EL (cell line): ENCODE measurements at regions not wholly inside any gene's neighbourhood (a gene's known extent, or its start where the extent isn't known, plus 50 kb on each side); places are given as distances from the start of the nearest gene placed in this dataset.

Experiments used
- DNase-seq: peaks from one replicate; pipeline ENCODE4 v3.0.0-alpha.2; 2016

DNA sequence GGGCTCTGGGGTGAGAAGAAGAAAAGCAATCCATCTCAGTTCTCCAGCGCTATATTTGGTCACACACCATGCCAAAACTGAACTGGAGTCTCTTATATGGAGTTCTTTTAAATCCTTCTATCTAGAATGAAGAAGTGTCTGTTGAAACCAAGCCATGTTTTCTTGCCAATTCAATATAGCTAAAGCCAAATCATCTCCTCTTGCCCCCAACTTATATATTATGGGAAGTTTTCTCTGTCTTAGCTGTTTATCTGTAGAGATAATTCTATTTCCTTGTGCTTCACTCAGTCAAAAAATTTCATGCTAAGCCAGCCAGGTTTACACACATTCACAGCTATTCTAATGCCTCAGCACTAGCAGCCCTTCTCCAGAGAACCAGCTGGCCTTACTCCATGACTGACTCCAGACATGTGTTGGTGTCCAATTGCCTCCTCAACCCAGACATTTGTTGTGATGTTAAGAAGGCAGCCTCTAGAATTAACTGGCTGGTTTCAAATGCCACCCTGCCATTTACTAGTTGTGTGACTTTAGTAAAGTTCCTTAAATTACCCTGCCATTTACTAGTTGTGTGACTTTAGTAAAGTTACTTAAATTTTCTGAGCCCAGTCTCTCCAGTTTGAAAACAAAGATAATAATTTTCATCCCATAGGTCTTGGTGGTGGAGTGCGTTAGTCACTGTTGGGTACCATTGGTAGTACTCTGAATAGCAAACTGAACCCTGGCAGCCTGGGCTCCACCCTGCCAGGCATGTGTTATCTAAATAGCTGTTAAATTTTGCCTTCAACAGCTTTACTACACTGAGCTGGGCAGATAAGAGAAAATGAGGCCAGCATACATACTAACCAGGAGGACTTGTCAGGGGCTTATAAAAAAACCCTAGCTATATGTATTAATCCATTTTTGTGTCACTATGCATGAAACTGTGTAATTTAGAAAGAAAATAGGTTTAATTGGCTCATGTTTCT is 525.1 kb downstream of the LMO7 start:
- no peak for DNase-seq

DNA sequence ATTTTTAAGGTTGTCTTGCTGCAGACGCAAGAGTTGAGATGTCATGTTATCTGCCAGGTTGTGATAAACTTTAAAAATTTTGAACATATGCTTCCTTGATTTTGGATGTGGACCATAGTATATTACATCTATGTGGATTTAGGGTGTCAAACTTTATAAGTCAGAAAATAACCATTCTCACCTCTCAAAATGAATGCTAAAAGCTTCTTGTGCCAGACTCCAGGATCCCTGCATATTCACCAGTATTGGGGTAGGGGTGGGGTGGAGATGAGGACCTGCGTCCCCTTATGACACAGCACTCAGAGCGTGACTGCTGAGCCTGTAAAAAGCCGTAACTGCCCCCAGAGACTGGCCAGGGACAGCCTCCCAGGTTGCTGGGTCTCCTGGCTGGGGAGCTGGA is 524.4 kb downstream of the LMO7 start:
- DNase-seq = no peak

DNA sequence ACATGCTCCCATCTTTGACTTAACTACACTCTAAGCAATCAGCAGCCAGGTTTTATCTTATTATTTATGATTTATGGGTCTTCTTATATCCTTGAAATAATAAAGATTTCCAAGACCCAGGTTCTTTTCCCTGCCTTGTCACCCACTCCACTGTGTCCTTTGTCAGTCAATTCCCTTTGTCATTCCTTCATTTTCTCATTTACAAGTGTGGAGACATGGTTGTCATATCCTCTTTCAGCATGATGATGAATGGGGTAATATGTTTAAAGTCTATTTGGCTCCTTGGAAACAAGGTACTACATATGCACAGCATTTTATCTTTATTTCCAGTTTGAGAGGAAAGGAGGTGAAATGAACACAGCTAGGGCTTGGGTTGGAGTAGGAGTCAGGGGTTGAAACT is 521.8 kb downstream of the LMO7 start:
- DNase-seq = no peak

DNA sequence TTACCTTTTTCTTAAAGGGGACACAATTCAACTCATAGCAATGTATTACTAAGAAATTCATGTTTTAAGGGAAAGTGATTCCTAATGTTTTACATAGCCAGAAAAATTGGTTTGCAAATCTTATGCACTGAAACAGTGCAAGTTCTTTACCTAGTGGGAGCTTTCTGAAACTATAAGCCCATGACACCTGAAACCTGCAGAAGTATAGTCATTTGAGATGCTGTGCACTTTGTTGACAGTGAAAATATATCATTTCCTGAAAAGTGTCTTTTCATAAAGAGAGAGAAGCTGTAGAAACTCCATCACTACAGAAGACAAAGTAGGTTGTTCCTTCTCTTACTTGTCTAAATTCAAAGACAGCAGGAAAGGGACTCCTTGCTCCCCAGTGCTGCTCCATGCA is 517.1 kb downstream of the LMO7 start:
- no peak for DNase-seq

DNA sequence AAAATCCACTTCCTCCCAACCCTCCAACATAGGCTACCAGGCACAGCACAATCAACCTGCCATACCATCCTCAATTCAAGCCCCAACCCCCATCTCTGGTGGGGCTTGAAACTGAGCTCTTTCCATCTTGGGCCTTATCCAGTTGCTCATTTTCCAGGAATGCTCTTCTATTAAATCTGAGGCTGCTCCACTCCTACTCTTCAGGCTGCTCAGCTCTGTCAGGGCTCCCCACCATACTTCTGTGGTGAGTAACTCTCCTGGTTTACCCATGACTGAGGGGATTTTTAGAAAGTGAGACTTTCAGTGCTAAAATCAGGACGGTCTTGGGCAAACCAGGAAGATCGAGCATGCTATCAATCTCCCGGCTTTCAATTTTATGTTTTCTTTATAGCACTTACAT is 512.8 kb downstream of the LMO7 start:
- peak; percentile 87 for DNase-seq

DNA sequence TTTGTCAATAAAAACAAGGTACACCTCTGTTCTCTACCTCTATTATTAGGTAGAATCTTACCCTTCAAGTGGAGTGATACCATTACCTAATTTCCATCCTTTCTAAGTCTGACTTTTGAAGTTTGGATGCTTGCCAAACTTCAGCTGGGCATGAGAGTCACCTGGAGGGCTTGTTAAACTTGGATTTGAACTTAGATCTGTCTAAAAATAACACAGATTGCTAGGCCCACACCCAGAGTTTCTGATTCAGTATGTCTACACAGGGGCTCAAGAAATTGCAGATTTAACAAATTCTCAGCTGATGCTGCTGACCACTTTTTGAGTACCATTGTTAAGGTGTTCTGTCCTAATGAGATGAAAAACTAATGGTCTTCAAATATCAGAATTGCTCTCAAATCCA is 512.2 kb downstream of the LMO7 start:
- no peak for DNase-seq

DNA sequence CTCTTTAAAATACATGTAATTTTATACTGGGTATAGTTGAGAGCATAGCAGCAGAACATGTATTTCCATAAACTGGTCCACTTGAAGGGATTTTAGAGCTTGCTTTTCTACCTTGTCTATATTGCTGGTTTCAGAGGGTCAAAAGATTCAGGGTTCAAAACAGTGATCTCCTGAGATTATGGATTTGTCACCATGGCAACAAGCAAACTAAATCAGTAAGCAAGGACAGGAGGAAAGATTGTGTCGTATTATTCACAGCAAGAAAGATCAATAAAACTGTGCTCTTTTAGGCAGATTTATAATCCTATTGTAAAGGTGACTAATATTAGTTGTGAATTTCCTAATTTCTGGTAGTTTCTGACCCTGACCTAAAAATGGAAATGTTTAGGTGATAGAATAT is 496.4 kb downstream of the LMO7 start:
- DNase-seq = no peak

DNA sequence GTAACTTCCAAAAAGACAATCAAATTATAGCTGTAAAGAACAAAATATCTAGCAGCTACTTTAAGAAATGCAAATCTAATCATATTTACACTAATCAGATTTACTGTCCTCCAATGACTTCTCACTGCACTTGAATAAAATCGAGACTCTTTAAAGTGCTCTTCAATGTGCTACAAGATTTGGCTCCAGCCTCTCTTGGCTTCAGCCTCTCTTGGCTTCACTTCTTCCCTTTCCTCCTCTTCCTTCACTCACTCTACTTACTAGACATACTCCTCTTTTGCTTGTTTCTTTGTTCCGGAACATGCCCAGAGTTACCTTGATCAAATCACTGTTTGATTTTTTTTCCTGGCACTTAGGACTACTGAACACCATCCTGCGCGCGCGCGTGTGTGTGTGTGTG is 495.4 kb downstream of the LMO7 start:
- no peak for DNase-seq

DNA sequence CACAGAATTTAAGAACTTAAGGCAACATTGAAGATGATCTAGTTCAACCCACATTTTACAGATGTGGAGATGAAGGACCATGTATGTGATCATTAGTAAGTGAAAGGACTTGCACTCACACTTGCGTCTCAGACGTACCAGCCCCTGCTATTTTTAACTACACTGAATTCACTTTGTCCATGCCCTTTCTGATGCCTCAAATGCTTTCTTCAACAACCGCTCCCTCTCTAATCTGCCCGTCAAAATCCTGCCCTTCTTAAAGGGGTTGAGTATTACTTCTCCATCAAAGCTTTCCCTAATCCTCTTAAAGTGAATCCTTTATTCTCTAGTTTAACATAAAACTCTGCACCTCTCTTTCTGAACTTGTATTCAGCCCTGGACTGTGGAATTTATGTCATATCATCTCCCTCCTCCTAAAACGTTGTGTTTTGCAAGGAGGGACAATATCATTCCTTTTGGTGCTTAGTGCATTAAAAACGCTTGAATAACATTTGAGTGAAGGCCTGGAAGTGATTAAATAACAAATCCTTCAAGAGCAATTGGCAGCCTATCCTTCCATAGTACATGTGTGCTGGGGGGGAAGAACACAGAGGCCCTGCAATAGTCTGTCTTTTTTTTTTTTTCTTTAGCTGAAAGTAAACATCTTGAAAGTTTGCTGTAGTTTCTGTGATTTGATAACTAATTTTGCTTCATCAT is 493.3 kb downstream of the LMO7 start:
- no peak for DNase-seq

DNA sequence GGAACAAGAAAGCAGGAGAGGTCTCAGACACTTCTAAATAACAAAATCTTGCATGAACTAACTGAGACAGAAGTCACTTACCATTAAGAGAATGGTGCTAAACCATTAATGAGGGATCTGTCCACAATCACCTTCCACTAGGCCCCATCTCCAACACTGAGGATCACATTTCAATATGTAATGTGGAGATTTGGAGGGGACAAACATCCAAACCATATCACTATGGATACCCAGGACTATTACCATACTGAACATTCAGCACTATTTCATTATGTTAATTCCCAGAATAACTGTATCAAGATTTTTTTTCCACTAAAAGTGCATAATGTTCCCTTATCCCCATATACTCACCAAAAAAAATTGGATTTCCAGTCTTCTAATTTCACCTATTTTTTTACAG is 491.8 kb downstream of the LMO7 start:
- no peak for DNase-seq

DNA sequence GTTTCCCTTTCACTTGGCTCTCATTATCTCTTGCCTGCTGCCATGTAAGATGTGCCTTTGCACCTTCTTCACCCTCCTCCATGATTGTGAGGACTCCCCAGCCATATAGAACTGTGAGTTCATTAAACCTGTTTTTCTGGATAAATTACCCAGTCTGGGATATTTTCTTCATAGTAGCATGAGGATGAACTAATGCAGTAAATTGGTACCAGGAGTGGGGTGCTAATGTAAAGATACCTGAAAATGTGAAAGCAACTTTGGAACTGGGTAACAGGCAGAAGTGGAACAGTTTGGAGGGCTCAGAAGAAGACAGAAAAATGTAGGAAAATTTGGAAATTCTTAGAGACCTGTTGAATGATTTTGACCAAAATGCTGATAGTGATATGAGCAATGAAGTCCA is 487.4 kb downstream of the LMO7 start:
- DNase-seq = no peak

DNA sequence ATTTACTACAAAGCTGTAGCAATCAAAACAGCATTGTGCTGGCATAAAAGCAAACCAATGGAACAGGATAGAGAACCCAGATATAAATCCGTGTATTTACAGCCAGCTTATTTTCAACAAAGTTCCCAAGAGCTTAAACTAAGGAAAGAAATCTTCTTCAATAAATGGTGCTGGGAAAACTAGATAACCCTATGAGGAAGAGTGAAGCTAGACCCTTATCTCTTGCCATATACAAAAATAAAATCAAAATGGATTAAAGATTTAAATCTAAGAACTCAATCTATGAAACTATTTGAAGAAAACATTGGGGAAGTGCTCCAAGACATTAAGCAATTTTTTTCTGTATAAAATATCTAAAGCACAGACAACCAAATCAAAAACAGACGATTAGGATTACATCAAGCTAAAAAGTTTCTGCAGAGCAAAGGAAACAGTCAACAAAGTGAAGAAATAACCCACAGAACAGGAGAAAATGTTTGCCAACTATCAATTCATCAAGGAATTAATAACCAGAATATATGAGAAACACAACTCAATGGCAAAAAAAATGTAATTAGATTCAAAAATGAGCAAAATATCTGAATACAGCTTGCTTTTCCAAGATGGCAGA is 480.7 kb downstream of the LMO7 start:
- no peak for DNase-seq

DNA sequence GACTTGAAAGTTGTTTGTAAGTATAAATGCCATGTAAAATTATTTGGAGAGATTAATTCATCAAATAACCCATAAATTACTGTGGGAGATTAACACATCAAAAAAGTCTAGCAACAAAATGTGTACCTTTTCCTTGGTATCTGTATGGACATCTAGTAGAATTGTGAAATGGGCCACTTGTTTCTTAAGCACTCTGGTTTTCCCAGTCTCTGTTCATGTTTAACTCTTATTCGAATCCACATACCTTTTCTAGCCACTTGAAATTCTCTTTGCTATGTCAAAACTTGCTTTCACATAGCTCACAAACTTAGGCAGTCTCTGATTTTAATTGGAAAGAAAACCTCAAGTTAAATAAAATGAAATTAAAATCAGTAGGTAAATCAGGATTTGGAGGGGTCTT is 470.6 kb downstream of the LMO7 start:
- no peak for DNase-seq

DNA sequence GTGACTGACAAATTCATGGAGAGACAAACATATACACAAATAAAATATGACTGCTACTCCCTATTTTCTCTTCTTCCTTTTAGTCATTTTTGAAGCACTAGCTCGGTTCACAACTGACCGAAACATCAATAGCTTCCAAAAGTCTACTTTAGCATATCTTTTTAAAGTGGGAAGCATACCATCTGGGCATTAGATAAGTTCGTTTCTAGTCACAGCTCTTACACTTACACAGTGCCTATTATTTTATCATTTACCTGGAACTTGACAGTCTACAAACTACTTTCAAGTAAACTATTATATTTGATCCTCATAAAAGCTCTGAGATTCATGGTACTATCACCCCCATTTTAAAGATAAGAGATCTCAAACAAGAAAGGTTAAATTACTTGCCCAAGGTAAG is 458.5 kb downstream of the LMO7 start:
- DNase-seq = no peak

DNA sequence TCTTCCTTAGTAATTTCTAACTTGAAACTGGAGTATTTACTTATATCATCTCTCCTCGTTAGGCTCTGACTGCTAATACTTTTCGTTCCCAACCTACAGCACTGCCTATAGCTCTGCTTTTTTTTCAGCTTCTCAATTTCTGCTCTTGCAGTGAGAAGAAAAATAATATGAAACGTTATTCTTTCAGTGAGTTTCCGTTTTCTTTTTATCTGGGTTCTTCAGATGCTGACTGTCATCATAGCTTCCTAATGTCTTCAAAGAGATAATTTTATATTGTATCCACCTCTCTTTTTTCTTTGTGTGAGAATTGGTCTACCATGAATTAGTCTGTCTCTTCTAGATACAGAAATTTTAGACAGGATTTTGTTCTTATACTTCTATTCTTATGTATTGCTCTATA is 454.9 kb downstream of the LMO7 start:
- DNase-seq = no peak

DNA sequence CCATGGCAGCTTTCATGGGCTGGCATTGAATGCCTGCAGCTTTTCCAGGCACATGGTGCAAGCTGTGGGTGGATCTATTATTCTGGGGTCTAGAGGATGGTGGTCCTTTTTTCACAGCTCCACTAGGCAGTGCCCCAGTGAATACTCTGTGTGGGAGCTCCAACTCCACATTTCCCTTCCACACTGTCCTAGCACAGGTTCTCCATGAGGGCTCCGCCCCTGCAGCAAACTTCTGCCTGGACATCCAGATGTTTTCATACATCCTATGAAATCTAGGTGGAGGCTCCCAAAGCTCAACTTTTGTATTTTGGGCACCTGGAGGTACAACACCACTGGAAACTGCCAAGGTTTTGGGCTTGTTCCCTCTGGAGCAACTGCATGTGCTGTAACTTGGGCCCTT is 450.6 kb downstream of the LMO7 start:
- DNase-seq = no peak

DNA sequence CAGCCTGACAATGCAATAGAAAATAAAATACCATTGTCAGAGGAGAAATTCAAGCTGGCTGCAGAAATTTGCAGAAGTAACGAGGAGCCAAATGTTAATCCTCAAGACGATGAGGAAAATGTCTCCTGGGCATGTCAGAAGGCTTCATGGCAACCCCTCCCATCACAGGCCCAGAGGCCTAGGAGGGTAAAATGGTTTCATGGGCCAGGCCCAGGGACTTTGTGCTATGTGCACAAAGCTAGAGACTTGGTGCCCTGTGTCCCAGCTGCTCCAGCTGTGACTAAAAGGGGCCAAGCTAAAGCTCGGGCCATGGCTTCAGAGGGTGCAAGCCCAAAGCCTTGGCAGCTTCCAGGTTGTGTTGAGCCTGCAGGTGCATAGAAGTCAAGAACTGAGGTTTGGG is 431.7 kb downstream of the LMO7 start:
- no peak for DNase-seq

DNA sequence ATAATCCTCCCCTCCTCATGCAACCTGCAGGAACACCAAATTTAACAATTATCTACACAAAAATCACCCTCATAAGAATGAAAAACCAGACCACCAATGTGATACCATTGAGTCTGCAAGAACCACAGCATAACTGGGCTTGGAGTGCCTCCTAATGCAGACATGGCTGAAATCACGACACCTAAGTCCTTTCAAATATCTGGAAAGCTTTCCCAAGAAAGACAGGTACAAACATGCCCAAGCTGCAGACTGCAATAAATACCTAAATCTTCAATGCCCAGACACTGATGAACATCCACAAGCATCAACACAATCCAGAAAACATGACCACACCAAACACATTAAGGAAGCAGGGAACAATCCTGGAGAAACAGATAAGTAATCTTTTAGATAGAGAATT is 417.1 kb downstream of the LMO7 start:
- no peak for DNase-seq

DNA sequence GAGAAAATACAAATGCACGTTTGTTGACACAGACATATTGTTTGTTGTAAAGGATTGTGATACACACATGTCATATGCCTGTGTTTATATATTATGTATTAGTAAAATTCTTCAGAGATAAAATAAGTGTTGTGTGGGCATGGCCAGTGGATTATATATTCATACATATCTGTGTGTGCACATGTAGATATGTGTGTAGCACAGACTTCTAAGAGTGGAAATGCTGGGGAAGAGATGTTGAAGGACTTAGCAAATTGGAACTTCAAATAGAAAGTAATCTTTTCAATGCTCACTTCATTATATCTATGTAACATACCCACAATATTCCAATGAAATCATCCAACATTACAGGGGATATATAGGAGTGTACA is 413.2 kb downstream of the LMO7 start:
- DNase-seq = no peak

DNA sequence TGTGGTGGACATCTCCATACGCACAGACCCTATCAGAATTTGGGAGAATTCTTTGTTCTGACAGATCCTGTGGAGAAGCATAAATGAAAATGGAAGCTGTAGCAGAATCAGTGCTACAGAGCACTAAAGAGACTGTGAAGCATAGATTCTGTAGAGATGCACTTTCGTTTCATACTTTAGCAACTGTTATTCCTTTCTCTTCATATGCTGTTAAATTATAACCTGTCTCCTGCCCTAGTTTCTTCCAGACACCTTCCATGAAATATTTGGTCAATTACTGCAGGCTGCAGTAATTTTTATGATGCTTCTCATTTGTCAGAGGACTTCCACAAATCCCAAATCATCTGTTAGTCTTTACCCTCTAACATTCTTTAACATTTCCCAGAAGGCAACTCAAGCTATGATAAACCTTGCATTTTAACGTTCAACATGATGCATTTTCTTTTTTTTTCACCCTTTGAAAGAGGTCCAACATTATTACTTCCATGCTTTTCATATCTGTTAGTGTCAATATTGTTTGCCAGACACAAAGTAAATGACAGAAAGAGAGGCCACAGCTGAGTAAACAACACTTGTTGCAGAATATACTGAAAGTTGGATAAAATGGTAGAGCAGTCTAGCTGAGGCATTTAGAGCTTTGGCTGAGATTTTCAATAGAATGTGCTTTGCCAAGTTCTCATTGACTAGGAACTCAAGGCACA is 412.7 kb downstream of the LMO7 start:
- no peak for DNase-seq

DNA sequence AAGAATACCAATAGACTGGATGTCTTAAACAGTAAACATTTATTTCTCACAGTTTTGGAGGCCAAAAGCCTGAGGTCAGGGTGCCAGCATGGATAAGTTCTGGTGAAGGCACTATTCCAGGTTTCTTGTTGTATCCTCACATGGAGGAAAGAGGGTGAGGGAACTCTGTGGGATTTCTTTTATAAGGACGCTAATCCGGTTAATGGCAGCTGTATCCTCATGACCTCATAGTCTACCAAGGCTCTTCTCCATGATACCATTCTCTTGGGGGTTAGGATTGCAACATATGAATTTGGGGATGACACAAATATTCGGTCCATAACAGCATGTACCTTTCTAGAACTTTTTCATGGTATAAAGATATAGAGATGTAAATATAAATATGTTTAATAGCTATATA is 412.0 kb downstream of the LMO7 start:
- no peak for DNase-seq

DNA sequence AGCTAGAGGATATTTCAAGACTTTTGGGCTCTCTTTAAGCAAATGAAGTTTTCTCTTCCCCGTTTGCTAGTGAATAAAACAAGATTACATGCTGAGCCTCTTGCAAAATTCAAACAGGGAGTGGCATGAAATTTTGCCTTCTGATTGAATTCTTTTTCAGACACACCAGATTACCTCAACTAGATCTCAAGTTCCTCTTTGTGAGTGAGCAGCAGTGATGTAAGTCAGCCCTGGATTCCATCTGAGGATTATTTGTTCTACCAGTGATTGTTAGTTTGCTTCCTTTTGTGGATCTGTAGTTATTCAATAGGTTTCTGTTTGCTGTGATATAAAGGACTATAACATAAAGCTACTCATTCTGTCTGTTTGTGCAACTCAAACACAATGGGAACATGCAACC is 407.7 kb downstream of the LMO7 start:
- no peak for DNase-seq

DNA sequence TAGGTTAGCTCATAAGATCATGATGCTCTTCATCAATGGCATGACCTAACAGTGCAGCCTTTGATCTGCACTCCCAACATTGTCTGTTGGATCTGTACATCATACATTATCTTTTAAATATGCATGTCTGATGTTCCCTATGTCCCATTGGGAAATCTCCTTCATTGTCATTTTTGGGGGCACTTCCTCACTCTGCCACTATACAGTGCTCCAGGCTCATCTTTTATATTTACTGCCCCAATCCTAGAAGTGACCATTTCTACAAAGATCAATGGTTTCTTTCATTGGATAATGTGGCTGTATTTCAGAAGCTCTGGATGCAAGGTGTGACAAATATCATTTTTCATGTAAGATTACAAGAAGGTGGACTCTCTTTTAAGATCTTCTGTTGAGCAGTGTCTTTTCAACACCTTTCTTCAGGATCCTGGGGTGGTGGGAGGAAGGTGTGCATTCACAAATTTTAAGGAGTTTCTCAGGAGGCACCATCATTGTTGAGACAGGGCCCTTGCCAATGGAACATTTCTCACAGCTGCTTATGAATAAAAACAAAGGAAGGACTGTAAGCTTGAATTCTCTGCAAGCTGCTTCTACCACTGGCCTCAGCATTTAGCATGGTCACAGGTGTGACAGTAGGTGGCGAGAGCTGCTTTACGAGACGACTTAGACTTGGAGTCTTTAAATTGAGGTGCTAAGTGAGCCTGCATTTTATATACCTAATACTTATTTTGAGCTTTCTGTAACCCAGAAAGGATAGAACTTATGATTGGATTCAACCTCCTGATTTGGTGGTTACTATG is 403.0 kb downstream of the LMO7 start:
- DNase-seq = no peak
